ENCODE measurements at regions not wholly inside any gene's neighbourhood (a gene's known extent, or its start where the extent isn't known, plus 50 kb on each side); places are given as distances from the start of the nearest gene placed in this dataset.
"Not testable (repeated sequence)": the region's sequence is repeated elsewhere in the genome, so short reads cannot be mapped to it uniquely, and the experiment has no call there.

DNA sequence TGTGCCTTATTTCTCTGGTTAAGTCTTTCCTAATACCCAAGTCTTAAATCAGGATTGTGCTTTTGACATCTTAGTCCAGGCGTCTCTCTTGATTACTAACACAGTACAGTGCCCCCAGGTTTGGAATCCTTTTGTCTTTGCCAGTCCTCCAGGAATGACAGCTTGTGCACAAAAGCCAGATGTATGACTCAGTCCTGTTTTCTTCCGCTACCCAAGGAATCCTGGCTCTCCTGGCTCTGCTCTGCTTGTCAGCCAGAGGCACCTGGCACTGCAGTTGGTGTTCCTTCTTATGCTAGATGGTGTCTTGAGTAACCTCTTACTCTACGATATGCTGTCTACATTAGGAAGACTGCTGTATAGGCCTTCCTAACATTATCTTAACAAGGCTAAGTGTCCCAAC, 728.2 kb upstream of the NECTIN3 start:
- DNase-seq: no peak

DNA sequence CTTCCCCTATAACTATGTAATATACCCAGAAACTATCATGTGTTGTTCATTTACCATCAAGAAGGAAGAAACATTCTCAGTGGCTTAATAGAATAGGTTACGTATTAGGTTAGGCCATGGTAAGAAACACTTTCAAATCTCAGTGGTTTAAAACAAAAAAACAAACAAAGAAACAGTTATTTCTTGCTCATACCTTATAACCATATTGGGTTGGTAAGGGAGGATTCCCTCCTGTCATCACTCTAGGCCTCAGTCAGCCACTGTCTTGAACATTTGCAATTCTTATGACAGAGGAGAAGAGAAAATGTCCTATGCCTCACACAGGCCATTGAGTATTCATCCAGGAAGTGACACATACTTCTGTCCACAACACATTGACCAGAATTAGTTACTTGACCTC, 727.7 kb upstream of the NECTIN3 start:
- DNase-seq: no peak

DNA sequence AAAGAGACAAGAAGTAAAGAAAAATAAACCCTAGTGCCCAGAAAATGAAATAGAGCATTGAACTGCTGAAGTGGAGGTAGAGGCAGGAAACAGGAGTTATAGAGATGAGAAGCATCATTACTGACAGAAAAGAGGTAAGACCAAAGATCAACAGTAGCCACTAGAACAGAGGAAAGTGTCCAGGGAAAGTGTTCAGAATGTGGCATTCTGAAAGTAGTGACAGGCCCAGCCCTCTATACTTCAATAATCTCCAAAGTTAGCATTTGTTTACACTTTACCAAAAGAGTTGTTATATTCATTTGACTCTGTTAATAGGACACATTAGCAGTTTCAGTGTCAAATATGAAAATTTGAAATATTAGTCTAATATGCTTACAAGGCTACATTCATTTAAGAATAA, 727.1 kb upstream of the NECTIN3 start:
- DNase-seq: no peak

DNA sequence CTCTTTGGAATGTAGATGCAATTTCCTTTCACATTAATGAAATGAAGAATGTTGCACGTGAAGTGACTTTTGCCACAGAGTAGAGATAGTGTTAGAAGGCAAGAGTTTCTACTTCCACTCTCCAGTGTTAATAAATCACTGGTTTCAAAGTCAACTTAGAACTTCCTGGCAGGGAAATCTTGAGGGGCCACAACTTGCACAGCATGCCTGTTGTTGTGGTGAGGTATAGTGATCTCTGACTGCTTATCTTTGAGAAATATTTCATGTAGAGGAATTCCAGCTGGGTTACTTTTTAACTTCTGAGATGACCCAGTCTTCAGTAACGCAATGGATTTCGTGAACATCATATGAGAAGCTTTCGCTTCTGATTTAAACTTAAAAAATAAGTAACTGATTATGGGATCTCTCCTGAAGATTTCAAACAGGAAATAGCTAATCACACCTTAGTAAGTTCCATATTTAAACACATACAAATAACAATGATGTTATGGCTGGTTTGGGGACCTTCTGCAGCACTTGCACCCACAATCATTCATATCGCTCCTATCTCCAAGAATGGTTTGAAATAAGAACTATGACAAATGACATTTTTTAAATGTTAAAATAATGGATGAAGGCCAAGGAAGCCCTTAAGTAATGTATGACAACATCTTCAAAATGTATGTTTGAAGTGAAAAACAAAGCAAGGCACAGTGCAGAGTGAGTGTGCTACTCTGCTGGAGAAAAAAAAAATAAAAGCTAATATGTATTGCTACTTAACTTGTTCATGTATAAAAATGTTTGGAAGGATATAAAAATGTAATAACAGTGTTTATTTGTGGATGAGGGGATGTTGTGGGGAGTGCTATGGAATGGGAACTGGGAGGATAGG, 726.5 kb upstream of the NECTIN3 start:
- DNase-seq: no peak

DNA sequence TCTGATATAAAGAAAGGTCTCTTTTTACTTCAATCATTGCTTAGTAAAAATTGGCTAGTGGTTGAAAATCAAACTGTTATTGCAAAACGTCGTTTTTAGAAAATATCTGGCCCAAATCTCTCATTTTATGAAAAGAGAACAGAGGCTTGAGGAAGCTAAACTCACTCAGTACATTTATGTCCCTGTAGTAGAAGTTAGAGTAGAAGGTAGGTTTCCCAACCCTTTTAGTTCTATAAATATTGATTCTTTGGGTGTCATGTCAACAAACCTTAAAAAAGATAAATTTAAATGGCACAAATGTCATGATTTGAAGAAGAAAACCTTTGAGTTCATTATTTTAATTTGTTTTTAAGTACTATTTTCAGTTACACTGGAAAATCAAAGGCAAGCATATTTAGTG, 722.3 kb upstream of the NECTIN3 start:
- no peak for DNase-seq

DNA sequence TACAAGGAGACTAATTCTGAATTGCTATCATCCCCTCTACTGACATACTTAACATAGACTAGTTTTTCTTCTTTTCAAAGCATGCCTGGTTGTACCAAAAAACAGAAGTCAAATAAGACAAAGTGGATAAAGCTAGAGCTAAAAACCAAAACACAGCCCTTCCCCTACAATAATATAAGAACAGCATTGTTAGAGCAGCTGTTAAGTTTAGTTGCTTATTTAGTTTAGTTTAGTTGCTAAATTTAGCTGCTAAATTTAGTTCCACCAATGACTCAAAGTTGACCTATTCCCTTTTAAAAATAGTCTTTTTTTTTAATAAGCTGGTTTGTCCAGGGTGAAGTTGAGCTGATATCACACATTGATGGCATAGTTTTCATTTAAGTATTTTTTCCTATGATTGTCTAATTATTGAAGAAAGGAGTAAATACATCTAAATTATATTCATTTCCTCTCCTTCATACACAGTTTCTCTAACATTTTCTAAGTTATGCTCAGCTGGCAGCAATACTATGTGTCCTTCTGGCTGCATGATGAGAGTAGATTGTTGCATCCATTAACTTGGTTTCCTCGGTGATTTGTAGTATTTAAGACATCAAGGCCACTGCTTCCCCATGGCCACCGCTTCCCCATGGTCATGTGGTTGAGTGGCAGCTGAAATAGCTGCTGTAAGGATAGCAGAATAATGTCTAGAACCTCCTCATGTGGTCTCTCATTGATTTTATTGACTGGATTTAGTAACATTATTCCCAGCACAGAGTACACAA, 718.6 kb upstream of the NECTIN3 start:
- no peak for DNase-seq

DNA sequence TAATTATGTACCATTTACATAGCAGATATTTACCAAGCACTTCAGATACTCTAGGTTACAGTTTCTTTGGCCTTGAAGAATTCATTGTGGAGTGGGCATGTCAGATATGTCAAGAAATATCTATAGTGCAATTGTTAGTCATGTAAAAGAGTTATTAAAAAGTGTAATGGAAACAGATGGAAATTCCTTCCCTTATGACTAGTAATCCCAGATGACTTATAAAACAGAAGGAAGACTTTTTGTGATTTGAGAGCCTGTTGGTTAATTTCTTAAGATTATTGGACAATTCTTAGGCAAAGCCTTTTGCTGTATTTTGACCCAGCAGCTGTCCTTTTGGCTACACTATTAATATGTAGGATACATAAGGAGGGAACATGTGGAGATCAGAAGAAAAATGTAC, 708.9 kb upstream of the NECTIN3 start:
- DNase-seq: no peak

DNA sequence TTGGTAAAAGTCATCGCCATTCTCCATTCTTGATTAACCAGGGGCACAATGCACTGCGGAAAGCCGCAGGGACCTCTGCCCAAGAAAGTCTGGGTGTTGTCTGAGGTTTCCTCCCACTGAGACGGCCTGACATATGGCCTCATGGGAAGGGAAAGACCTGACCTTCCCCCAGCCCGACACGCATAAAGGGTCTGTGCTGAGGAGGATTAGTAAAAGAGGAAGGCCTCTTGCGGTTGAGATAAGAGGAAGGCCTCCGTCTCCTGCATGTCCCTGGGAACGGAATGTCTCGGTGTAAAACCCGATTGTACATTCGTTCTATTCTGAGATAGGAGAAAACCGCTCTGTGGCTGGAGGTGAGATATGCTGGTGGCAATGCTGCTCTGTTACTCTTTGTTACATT, 704.3 kb upstream of the NECTIN3 start:
- DNase-seq: not testable (repeated sequence)

DNA sequence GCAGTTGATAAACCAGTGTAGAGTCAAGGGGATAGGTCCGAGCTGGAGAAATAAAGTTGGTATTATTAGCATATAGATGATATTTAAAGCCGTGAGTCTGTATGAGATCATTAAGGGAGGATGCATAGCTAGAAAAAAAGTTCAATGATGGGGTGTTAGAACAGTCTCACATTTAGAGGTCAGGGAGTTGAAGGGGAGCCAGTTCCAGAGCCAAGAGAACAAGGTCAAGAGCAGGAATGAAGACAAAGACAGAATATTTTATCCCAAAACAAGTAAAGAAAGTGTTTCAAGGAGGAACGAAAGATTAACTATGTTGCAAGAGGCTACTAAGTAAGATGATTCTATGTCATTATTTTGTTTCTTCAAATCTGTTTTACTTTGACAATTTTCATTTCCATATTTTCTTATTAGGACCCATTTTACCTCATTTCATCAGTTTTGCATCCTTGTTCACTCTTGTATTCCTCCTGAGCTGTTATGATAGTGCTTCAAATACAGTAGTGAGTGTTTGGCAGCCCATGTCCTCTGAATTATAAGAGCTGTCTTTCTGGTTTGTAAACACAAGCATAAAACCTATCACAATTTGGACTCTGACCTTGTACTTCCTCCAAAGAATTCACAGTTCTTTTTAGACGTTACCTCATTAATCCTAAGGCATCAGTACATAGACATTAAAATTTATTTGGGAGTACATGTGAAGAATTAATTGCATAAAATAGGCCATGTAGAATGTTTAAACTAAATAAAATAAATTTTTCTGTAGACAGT, 695.7 kb upstream of the NECTIN3 start:
- no peak for DNase-seq

DNA sequence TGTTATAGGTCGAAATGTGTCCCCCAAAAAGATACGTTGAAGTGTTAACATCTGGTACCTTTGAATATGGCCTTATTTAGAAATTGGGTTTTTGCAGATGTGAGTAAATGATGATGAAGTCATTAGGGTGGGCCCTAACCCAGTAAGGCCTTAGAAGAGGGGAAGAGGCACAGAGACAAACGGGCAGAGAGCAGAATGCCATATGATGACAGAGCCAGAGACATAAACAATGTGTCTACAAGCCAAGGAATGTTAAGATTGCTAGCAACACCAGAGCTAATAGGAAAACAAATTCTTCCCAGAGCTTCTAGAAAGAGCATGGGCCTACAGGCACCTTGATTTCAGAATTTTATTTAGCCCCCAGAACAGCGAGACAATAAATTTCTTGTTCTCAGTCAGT, 693.1 kb upstream of the NECTIN3 start:
- DNase-seq: no peak

DNA sequence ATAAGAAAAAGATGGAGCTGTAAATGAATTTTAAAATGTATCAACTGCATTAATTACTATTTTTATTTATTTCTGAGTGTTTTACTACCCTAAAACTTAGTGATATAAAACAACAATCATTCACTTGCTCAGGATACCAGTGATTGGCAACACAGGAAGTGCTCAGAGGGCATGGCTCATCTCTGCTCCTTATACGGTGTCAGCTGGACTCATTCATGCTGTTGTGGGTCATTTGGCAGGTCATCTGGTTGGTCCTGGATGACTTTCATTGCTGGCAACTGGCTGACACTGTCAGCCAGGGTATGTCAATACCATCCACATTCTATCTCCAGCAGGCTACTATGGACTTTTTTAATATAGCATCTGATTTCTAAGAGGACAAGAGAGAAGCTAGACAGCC, 689.6 kb upstream of the NECTIN3 start:
- DNase-seq: no peak

DNA sequence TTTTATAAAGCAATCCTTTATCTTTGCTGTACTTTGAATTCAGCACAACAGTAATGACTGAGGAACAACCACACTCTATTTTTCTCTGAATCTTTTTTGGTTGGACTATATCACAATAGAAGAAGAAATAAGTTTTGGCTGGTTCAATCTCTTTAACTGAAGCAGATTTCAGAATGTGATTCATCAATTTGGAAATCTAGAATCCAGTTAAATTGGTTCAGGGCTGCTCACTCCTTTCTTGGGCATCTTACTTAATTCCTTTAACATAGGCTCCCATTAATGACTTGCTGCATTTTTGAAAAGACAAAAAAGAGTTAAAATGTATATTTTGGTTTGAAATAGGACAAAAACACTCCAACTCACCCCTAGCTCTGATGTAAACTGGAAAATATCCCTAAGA, 688.3 kb upstream of the NECTIN3 start:
- DNase-seq: no peak

DNA sequence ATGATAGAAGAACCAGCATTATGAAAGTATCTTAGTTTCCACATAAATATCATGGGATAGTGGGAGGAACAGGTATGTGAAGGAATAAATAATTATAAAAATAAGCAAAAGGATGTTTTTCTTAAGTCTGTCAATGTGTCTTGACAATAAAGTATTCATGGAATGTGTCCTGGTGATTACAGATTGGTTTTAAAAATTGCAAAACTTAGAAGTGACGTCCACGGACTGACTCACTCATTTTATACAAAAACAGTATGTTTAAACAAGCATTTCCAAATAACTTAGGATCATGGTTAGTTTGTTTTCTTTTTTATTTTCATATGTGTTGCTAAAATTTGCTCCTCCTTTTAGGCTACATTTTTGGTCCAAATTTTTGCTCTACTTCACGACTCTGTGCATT, 687.0 kb upstream of the NECTIN3 start:
- no peak for DNase-seq

DNA sequence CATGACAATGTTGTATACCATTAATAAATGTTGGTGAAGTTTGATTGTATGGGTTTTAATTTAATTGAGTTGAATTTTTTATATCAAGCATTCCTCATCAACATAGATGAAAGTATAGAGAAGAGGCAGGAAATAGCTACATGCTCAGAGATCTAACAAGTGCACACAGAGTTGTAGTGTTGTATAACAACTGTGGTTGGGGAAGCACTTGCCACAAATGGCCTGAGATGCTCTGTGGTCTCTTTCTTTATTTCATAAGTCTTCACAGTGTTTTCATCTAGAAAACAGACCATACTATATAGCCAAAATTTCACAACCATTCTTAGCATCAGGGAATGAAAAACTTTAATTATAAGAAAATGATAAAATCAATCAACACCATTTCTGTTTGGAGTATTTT, 682.6 kb upstream of the NECTIN3 start:
- no peak for DNase-seq

DNA sequence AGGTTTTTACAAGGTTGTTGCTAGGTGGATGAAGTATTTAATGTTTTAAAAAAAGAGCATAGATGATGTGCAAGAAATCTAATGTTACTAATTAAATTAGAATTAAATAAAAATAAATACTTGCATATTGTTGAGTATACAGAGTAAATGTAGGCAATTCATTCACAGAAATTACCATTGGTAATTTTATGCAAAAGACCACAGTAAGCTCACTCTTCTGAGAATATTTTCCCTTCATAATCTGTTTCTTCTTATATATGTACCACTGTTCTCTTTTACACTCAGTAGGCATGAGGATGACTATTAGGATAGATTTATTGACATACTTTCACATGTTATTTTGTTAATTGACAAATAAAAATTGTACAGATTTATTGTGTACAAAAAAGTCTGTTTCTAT, 681.2 kb upstream of the NECTIN3 start:
- no peak for DNase-seq

DNA sequence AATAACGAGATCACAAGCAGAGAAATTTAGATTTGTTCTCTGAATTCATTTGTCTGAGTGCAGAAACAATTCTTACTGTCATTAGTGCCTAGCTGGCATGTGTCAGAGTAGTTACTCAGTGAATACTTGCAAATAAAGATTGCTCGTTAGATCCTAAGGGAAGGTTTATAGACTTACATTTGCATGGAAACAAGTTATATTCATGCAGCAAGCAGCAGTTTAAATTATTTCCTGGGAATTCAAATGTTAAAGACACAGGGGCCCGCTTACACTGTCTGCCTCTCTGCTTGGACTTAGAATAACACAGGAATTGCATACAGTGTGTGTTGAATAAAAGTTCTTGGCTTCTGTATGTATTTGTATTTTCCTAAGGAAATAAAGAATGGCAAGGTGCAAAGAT, 680.6 kb upstream of the NECTIN3 start:
- DNase-seq: no peak

DNA sequence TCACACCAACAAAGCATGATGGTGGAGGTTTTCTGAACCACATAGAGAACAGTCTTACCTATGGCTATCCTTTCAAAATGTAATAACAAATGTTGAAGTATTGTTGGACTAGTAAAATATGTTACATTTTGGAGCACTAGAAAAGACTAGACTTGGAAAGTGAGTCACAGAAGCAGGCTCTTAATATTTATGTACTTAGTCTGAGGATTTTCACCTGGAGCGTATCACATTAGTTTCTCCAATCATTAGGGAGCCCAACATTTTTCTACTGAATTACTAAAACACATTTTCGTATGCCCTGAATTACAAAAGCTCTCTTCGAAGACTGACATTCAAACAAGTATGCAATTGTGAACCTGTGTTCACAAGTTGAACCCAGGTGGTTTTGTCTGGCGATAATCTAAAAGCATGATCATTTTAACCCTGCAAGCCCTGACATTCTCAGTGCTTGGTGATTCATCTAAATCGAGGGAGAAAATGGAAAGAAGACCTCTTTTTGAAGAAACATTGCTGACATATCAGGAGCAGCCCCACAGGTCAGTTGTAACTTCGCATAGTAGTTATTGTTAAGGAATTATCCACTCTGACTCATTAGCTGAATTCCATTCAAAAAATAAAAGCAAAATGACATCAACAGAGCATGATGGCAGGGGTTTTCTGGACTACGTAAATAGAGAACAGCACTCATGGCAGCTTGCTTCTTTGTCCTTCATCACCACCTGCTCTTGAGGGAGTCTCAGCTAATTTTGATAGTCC, 679.8 kb upstream of the NECTIN3 start:
- no peak for DNase-seq

DNA sequence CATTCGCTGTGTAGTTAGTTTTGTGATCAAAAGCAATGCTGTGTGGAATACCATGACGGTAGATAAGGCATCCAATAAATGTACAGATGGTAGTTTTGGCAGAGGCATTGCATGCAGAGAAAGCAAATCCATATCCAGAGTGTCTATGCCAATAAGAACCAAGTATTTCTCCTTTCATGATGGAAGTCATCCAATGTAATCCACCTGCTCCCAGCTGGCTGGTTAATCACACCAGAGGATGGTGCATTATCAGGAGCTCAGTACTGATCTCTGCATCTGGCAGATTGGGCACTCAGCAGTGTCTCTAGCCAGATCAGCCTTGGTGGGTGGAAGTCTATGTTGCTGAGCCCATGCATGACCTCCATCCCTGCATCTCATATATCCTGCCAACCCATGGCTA, 677.7 kb upstream of the NECTIN3 start:
- DNase-seq: no peak

DNA sequence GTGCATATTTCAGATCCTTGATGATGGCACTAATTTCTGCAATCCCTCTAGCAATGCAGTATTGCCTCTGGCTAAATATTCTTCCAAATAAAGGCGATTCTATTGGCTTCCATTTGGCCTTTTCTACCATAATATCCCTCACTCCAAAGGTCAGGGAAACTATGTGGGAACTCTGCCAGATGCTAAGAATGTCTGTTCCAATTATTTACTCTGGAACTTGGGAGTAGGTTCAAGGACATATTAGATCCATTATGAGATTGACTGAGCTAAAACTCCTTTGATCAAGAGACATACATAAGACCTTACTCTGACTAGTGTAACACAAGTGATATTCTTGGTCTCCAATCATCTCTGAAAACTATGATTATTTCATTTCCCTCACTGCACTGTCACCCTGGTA, 674.5 kb upstream of the NECTIN3 start:
- no peak for DNase-seq

DNA sequence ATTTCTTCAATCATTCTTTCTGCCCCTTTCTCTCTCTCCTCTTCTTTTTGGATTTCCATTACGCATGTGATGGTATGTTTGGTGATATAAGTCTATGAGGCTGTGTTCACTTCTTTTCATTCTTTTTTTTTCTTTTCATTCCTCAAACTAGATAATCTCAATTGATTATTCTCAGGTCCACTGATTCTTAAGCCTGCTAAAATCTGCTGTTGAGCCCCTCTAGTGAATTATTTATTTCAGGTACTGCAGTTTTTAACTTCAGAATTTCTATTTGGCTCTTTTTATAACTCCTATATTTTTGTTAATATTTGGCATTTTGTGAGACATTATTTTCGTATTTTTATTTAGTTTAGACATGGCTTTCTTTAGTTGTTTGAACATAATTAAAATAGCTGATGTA, 671.3 kb upstream of the NECTIN3 start:
- DNase-seq: no peak

DNA sequence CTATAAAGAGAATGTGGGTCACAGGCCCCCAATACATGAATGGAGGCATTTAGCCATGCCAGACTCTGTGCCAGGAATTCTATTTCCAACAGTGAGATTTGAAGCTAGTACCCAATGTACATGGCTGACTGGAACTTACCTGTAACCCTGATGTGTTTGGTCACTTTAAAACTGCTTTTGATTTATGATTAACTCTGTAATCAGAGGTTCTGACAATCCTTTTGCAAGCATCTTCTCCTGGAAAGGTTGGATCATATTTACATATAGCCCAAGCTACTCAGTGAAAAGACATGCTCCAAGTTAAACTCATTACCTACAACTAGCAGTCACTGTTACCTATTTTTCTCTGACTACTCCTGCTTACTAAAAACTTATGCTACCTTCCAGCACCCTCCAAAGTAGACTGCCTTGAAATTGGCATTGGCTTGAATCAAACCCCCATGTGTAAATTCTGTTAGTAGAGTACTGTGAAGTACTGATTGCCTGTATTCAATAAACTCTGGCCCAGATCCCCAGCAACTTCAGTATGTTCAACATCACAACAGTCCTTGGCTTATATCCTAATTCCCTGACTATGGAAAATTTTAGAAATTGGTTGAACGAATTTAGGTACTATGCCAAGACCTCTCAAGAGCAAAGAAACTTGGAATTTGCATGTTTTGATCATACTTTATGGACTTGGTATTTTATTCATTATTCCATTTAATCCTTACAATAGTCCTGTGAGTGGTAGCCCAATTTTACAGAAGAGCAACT, 665.6 kb upstream of the NECTIN3 start:
- DNase-seq: no peak

DNA sequence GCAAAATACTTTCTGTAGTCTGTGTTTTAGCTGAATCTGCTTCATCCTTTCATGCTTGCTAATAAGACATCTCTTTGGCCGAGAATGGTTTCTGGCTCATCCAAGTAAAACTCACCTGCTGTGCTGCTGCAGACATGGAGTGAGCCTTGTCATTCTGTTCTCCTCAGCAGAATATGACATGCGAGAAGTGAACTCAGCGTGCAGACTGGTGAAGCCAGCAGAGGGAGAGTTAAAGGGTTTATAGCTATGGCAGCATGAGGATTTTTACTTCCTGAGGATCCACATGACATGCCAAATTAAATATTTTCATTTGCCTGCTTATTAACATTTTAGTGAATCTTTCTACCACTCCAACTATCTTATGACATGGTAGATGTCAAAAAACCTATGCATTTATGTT, 658.4 kb upstream of the NECTIN3 start:
- DNase-seq: no peak

Data from T-helper 2 cell (primary cell).